GM12875 (cell line): ENCODE measurements at regions not wholly inside any gene's neighbourhood (a gene's known extent, or its start where the extent isn't known, plus 50 kb on each side); places are given as distances from the start of the nearest gene placed in this dataset.

Experiments
- H3K4me3 ChIP-seq: one replicate; pipeline ENCODE4 v1.5.1; 2011; ENCODE audit warnings: low read depth, low read length, control low read depth
- TF ChIP-seq, protein P1 (sequence below): IDR thresholded peaks from 2 replicates; pipeline ENCODE4 v1.5.1; 2011; ENCODE audit warnings: low read depth, mild to moderate bottlenecking, control low read depth, inconsistent platforms, low read length, moderate library complexity, borderline replicate concordance; ENCODE audit not compliant: insufficient read depth

DNA sequence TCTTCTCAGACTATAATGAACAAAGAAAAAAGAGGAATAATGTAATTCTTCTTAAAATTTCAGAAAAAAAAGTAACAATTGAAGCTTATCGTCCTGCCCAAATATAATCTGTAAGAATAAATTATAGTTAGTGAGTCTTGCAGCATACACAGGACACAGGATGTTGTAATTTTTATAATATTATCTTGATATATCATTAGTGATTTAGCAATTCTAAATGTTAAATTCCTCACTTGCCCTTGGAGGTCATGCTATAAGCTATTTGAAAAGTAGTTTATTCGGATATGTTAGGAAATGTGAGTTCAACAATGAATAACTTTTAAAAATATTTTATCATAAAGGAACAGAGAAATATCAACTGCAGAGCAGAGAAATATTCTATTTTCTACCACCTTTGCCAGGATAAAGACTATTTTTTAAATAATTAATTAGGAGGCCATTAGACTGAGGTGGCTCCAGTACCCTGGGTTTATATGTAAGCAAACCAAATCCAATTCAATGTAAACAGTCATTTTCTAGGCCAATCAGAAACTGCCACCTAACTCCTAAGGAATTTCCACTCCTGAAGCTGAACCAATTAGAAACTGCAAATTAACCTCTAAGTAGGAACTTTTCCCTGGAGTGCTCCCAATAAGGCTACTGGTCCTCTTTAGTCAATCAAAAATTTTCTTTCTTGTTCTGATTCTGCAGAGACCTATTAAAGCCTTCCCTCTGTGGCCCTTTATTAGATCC is 1109.3 kb downstream of the ROBO2 start:
- H3K4me3 ChIP-seq, result no peak overlapping the region
- TF ChIP-seq, protein P1, sequence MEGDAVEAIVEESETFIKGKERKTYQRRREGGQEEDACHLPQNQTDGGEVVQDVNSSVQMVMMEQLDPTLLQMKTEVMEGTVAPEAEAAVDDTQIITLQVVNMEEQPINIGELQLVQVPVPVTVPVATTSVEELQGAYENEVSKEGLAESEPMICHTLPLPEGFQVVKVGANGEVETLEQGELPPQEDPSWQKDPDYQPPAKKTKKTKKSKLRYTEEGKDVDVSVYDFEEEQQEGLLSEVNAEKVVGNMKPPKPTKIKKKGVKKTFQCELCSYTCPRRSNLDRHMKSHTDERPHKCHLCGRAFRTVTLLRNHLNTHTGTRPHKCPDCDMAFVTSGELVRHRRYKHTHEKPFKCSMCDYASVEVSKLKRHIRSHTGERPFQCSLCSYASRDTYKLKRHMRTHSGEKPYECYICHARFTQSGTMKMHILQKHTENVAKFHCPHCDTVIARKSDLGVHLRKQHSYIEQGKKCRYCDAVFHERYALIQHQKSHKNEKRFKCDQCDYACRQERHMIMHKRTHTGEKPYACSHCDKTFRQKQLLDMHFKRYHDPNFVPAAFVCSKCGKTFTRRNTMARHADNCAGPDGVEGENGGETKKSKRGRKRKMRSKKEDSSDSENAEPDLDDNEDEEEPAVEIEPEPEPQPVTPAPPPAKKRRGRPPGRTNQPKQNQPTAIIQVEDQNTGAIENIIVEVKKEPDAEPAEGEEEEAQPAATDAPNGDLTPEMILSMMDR, result no peak

DNA sequence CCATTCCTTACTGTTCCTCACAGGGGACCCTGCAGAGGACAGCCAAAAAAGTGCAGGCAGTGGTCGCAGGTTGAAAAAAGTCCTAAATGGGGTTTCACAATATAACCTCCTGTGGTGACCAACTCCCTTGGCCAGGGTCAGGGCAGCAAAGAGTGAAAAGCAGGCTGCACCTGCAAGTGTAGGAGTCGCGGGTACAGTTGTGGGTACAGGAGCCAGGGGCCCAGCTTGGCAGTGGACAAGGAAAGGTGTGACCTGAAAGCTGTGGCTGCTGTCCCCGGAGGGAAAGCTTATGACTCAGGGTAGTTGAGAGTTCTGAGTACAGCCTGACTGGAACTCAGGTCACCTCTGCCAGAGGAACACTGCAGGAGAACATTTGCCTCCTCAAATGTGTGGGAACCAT is 1114.1 kb downstream of the ROBO2 start:
- TF ChIP-seq, protein P1, result no peak
- no peak overlapping the region for H3K4me3 ChIP-seq

DNA sequence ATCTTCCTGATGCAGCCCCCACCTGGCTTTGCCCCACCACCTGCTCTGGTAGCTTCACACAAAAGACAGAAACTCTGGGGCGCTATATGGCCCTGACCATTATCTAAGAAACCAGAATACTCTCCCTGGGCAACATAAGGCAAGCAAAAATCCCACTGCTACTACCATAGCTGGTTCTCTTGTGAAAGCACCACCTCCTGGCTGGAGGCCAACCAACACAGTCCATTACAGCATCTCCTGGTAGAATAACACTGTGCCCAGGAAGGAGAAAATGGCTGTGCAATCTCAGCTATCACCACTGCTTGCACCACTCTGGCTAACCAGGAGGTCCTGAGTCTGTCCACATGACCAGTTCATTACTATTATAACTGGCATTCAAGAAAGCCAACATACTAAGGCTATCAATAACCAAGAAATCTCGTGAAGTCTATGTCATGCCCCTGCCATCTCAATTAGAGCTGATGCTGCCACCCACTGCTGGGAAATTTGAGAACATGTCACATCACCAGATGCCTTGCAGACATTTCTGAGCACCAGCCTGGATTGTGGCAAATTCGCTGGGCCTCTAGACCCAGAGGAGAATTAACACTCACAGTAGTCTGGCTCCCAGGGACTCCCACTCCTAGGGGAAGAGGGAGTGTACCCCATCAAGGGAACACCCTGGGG is 1114.8 kb downstream of the ROBO2 start:
- TF ChIP-seq, protein P1, result no peak
- no peak overlapping the region for H3K4me3 ChIP-seq

DNA sequence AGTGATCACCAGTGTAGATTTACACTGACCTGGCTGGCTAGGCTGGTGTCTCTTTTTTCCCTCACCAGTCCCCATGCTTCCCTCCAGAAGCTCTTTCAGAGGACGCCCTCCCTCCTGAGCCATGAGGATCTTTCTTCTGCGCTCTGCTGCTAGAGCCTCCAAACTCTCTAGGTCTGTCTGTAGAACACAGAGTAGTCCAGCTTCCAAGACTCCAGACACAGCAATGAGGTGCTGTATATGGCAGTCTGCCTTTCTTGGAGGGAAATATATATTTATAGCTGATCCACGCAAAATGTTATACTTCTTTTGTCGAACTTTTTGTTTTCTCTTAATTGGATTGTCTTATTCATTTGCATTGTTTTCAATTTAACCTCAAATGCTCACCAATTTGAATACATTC is 1121.8 kb downstream of the ROBO2 start:
- no peak overlapping the region for H3K4me3 ChIP-seq
- TF ChIP-seq, protein P1, result no peak

DNA sequence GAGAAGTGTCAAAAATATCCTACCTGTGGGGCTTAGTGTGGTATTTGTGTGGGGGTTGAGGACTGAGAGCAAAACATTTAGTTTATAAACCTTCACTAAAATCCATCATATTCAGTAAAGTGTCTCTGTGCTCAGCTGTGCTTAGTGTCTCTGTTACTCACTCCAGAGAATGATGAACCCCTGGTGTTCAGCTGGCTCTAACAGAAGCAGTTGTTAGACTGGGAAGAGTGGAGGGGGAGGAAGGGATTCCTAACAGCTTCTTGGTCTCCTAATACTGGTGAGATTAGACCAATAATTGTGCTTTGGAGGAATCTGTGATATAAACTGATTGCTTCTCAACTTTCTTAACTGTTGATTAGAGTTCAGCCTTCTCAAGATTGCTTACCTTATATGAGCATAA is 1123.5 kb downstream of the ROBO2 start:
- TF ChIP-seq, protein P1, result no peak
- H3K4me3 ChIP-seq, result no peak overlapping the region

DNA sequence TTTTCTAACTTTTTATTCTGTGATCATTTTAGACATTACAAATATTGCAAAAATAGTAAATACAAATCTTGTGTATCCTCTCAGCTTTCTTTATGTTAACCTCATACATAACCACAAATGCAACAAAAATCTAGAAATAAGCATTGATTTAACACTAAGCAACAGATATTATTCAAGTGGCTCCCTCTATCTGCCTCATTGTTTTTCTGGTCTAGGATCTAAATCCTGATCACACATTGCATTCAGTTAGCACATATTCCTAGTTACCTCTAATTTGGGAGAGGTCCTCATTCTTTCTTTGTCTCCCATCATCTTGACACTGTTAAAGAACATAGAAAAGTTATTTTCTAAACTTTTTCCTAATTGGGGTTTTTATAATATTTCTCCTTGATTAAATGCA is 1126.0 kb downstream of the ROBO2 start:
- no peak overlapping the region for H3K4me3 ChIP-seq
- TF ChIP-seq, protein P1, result no peak

DNA sequence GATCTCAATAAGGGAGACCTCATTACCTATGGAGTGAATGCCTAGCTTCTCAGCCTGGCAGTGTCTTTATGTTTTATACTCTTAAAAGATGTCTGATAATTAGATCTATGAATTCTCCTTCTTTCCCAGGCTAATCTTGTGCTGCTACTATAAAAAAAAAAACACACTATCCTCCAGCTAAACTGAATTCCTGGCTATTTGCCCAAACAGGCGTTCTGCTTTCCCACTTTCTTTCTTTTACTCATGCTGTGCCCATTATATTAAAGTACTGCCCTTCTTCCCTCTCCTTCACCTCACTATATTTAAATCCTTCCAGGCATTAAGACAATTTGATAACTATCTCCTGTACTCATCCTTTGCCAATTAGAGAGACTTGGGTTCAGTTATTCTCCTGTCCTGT is 1134.9 kb downstream of the ROBO2 start:
- TF ChIP-seq, protein P1, result no peak

More for the DNA sequence above, 1134.9 kb downstream of the ROBO2 start:
- H3K4me3 ChIP-seq, result no peak overlapping the region
